DND-41 (cell line): ENCODE measurements at regions not wholly inside any gene's neighbourhood (a gene's known extent, or its start where the extent isn't known, plus 50 kb on each side); places are given as distances from the start of the nearest gene placed in this dataset.

ENCODE experiments used
- CTCF ChIP-seq: IDR thresholded peaks from 2 replicates; pipeline ENCODE4 v1.5.1; 2012; ENCODE audit warnings: borderline replicate concordance, low read length, moderate library complexity, mild to moderate bottlenecking; ENCODE audit not compliant: poor library complexity, severe bottlenecking; ENCODE audit errors: extremely low read depth
- EZH2 ChIP-seq: IDR thresholded peaks from 3 replicates; pipeline ENCODE4 v1.6.1; 2012; ENCODE audit warnings: borderline replicate concordance, low read depth, mild to moderate bottlenecking, moderate library complexity, low read length, inconsistent platforms; ENCODE audit not compliant: severe bottlenecking

GRCh38 chr11:82146789-82147188 lies 586.9 kb downstream of the FAM181B start:
- no peak for TF ChIP-seq CTCF
- no peak for TF ChIP-seq EZH2
